Activated CD8-positive, alpha-beta memory T cell treated with anti-CD3 and anti-CD28 coated beads, Interleukin-2, amount 50 U/mL, for 4 hours (primary cell): ENCODE measurements at regions not wholly inside any gene's neighbourhood (a gene's known extent, or its start where the extent isn't known, plus 50 kb on each side); places are given as distances from the start of the nearest gene placed in this dataset.
"Not testable (repeated sequence)": the region's sequence is repeated elsewhere in the genome, so short reads cannot be mapped to it uniquely, and the experiment has no call there.

ENCODE experiments used
- DNase-seq: peaks from one replicate; pipeline ENCODE4 v3.0.0-alpha.2; 2020

- DNase-seq: no peak
Observed at GRCh38 chr14:48814562-48814961, 771.6 kb downstream of the RPS29 start.

DNA sequence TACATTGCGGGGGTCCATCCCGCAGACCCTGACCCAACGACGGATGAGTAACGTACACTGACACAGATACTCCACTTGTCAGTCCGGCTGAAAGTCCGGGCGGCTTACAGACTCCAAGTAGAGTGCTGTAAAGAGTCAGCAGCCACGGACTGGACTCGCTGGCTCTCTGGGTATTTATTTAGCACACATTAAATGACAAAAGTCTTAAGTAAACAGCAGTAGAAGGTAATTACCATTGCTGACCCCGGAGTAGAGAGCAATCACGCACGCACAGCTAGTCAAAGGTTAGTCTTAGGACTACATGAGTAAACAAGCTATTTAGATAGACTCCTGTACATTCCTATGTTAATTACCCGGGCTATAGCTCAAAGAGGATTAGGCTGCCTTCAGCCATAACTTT lies 780.9 kb downstream of the RPS29 start:
- DNase-seq: no peak

GRCh38 chr14:48792376-48793024 lies 793.7 kb downstream of the RPS29 start:
- DNase-seq: no peak

DNA sequence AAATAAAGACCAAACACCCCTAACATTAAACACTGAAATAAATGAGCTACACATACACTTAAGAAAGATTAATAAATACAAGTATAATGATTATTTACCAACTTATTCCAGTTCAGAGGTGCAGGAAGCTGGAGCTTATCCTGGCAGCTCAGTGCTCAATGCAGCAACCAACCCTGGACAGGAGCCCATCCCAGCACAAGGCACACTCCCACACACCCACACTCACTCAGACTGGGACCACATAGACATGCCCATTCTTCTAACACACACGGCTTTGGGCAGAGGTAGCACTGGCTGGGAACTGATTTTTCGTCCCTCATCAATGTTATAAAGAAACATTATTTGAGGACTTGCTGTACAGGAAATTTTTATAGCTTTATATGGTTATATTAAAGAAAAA lies 797.4 kb downstream of the RPS29 start:
- DNase-seq: no peak

DNA sequence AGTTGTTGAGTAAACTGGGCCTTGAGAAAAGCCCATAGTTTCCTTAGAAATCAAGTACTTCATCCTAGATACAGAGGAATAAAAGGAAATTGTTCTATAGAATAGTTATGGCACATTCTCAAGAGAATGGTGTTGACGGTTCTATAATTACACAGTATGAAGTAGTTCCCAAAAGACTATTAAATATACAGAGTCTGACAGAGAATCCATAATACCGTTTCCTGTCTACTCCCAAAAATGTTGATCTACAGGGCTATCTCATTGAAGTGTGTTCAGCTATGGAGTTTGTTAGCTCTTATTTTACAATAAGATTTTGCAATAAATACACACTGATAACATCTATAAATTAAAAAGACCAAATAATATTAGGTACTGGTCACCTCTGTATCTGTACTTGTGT lies 799.7 kb downstream of the RPS29 start:
- DNase-seq: no peak

- DNase-seq: no peak
Observed at GRCh38 chr14:48771717-48772116, 814.5 kb downstream of the RPS29 start.

DNA sequence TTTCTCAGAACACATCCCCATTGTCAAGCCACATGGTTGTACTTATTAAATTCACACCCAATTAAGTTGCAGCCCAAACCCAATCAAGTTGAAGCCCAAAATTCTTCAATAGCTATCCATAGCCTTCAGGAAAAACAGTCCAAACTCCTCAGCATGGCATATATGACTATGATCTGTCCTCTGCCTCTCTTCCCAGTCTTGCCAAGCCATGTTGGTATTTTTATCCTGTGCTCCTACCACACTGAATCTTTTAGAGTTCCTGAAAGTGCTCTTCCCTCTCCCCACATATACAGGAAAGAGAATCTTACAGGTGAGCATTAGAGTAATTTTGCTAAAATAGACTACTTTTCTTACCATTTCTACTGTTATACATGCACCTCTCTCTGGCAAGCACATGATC lies 834.9 kb downstream of the RPS29 start:
- DNase-seq: no peak

GRCh38 chr14:48748151-48748675 lies 838.0 kb downstream of the RPS29 start:
- DNase-seq: no peak

GRCh38 chr14:48747561-48748089 lies 838.6 kb downstream of the RPS29 start:
- DNase-seq: no peak

DNA sequence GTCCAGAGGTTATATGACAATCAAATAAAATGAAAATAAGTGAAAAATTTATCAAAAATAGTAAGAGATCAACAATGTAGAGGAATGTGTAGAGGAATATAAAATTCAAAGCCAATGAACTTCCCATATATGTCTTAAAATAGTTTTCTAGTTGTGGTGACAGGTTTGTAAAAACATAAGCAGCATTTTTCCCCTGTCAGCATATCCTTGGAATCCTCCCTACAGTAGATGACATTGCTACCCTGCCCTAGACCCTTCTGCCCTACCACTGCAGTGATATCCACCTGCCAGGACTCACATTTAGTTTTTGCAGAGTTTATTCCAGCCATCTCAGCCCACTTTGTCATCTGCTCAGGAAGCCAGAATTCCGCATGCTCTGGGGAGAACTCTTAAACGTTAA lies 842.0 kb downstream of the RPS29 start:
- DNase-seq: no peak

GRCh38 chr14:48738186-48738925 lies 847.8 kb downstream of the RPS29 start:
- DNase-seq: no peak

GRCh38 chr14:48735607-48736006 lies 850.6 kb downstream of the RPS29 start:
- no peak for DNase-seq

DNA sequence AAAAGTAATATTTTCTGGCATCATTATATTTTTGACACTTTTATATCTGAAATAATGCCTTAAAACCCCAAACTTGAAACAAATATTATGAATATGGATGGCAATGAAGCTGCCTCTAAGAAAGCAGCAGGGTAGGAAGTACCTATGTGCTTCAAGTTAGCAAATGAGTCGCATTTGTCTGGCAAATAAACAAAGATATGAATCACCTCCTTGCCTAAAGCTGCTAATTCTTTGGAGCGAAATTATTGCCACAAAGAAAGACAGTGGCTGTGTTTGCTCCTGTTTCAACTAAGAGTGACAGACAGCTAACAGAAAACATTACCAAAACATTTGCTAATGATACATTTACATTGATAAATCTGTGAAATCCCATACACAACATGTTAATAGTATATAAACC lies 854.9 kb downstream of the RPS29 start:
- DNase-seq: no peak

DNA sequence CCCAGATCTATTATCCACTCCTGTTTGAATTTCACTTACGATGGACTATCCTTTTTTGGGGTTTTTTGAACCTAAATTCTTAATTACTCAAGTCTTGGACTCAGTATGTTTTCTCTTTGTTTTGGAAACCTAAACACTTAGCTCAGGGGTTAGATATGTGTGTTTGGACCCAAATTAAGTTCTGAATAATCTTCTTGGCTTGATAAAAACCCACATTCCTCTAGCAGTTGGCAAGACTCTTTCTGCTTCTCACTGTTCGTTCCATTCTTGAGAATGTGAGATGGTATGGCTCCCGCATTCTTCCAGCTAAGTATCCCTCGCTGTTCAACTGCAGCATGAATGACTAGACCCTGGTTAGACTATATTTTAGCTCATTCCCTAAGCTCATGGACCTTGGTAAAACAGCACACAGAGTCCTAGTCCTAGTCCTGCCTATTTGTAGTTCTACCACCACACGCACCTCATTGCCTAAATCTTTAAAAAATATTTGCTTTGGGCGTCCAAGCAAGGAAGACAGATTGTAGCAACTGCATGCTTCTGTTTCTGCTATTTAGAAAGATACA lies 860.0 kb downstream of the RPS29 start:
- no peak for DNase-seq

GRCh38 chr14:48725051-48725734 lies 861.0 kb downstream of the RPS29 start:
- DNase-seq: no peak

DNA sequence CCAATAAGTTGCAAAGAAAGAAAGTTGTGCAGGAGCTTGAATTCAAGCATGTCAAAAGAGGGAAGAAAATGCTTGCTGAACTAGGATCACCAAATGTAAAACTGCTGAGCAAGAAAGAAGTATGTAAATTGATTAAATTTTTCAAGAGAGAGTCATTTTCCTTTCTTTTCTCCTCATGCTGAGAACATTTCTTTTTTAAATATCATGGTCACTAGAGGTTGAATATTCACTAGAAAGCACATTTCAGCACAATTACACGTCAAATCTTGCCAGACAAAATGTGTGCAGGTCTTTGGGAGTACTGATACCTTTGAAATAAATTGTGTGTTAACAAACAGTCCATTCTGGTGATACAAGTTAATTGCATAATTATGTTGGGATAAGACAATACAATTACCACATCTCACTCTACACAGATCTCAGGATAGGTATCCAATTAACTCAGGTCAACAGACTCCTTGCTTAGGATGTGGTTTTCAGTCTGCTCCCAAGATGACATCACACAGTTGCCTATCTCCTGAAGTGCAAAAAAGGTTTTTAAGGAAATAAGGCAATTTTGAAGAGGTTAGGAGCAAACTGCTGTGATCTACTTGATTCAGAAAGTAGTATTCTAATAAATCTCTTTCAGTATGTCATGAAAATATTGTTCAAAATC lies 862.2 kb downstream of the RPS29 start:
- no peak for DNase-seq

GRCh38 chr14:48714366-48714765 lies 871.8 kb downstream of the RPS29 start:
- no peak for DNase-seq

GRCh38 chr14:48710133-48710532 lies 876.0 kb downstream of the RPS29 start:
- DNase-seq: no peak

DNA sequence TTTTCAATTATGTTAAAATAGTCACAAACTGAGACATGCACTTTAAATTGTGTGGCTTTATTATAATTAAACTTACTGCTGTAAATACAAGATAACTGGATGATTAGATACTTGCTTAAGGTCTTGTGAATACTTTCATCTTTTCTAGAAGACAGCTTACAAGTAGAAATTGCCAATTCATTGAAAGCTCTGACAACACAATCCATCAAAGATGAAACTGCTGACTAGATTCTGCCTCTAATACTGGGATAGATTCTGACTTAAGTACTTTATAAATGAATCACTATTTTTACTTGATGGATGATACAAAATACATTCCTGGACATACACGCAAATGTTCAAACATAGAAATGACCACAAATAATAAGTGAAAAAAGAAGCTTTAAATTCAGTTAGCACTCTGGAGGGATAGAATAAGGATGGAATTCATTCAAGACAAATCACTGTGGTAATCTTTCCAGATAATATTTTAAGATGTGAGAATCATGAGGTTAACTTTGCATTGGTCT lies 876.8 kb downstream of the RPS29 start:
- DNase-seq: no peak

DNA sequence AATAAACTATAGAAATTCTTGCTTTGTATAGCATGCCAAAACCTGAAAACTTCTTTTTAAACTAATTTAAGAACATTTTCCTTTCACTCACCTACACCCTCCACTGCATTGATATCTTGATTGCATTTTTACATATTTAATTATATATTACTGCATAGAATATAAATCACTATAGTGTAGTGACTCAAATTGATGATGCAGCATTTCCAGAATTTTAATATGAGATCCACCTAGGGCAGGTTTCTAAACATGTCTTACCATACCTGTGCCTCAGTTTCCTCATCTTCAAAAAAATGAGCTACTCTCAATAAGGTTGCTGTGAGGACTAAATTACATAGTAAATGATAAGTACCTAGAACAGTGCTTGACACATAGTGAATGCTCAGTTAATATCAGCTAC lies 881.5 kb downstream of the RPS29 start:
- no peak for DNase-seq

DNA sequence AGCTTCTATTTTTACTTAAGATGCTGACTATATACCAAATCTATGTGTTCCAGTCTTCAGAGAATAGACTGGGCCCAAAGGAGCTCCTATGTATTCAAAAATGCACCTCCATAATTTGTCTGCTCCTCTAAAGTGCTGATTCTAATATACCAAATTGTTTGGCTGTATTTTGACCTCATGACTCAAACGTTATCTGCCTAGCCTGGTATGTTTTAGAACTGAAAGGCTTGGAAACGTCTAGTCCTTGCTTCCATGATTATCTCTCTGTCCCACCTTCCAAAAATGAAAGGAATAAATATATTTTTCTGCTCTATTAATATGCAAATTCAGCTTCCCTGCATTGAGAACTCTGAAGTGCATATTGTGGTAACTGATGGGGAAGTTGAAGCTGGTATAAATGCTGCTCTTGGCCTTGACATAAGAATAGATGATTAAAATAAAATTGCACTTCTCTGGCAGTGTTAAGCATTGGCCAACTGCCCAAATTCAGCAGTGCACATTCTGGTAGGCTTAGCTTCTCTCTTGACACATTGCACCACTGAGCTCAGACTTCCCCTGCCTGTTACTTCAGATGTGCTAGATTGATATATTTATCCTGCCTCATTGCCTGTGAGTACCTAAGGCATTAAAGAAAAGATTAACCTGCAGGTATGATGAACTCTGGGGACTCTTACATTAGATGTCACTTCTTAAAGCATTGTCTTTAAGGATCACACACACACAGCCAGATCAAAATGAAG lies 882.3 kb downstream of the RPS29 start:
- no peak for DNase-seq

GRCh38 chr14:48697362-48697761 lies 888.8 kb downstream of the RPS29 start:
- not testable (repeated sequence) for DNase-seq
